Endothelial cell of umbilical vein (primary cell): ENCODE measurements at regions not wholly inside any gene's neighbourhood (a gene's known extent, or its start where the extent isn't known, plus 50 kb on each side); places are given as distances from the start of the nearest gene placed in this dataset.

Experiments
- BruUV-seq: library from RNA; stranded (reverse); fragments of 400-500 nt; replicated peaks from 2 replicates; lab custom pipeline; 2021; lab: Mats Ljungman, UMichigan
- CTCF ChIA-PET: fragments of 300-600, 350-600 bp; sonication (Branson Sonifier 250); formaldehyde crosslinking; loops from one replicate; lab custom pipeline; 2021; ENCODE audit warnings: antibody characterized with exemption, inconsistent platforms; lab: Charles Lee
- POLR2A ChIA-PET: fragments of 300-600, 350-600 bp; sonication (Branson Sonifier 250); formaldehyde crosslinking; loops from one replicate; lab custom pipeline; 2021; ENCODE audit warnings: antibody characterized with exemption, inconsistent platforms; lab: Charles Lee
- DNase-seq: peaks from one replicate; pipeline ENCODE4 v3.0.0-alpha.2; 2011; ENCODE audit warnings: low read depth, low spot score
- FAIRE-seq: peaks from 2 replicates; lab custom pipeline; 2011; peaks lifted over from hg19 to GRCh38; lab: Jason Lieb, UNC
- H2AFZ ChIP-seq: 2 replicates; pipeline ENCODE4 v1.6.0; 2012; ENCODE audit warnings: low read depth, low read length, control low read depth, inconsistent platforms
- H3K27ac ChIP-seq: 2 replicates; pipeline ENCODE4 v1.5.1; 2011; ENCODE audit warnings: low read depth, mild to moderate bottlenecking, control low read depth, low read length, moderate library complexity; ENCODE audit not compliant: insufficient read depth
- H3K27me3 ChIP-seq, 2 experiments: 2 replicates each; pipeline versions ENCODE4 v1.6.0 to v1.6.1; 2011; ENCODE audit warnings: low read length in 2 of 2, mixed read lengths in 1 of 2; ENCODE audit not compliant: control insufficient read depth in 2 of 2, insufficient read depth in 2 of 2
- H3K36me3 ChIP-seq, 2 experiments: 2 replicates in 1 of 2; 3 replicates in 1 of 2; pipeline ENCODE4 v1.5.1; 2011; ENCODE audit warnings: low read length in 2 of 2, mild to moderate bottlenecking in 1 of 2, moderate library complexity in 1 of 2; ENCODE audit not compliant: control insufficient read depth in 2 of 2, insufficient read depth in 2 of 2; ENCODE audit errors: extremely low read depth in 1 of 2
- H3K4me1 ChIP-seq: 3 replicates; pipeline ENCODE4 v1.5.1; 2011; ENCODE audit warnings: mild to moderate bottlenecking, low read length; ENCODE audit not compliant: control insufficient read depth, insufficient read depth; ENCODE audit errors: extremely low read depth
- H3K4me2 ChIP-seq: 2 replicates; pipeline ENCODE4 v1.6.1; 2011; ENCODE audit warnings: low read length, control low read depth, mixed read lengths; ENCODE audit not compliant: insufficient read depth
- H3K4me3 ChIP-seq, 3 experiments: fragments of 200-600 bp in 1 of 3; sonication (generic), shearing (Covaris generic) in 1 of 3; replicated peaks in 1 of 3; 2 replicates each; pipeline ENCODE4 v1.5.1; 2011 to 2016; ENCODE audit warnings: control low read depth in 3 of 3, low read length in 3 of 3, mild to moderate bottlenecking in 2 of 3, inconsistent platforms in 1 of 3, low read depth in 1 of 3, moderate library complexity in 1 of 3; ENCODE audit not compliant: insufficient read depth in 1 of 3
- H3K79me2 ChIP-seq: 2 replicates; pipeline ENCODE4 v1.6.0; 2012; ENCODE audit warnings: low read length, inconsistent platforms; ENCODE audit not compliant: control insufficient read depth, insufficient read depth
- H3K9ac ChIP-seq: replicated peaks from 2 replicates; pipeline ENCODE3; 2011; ENCODE audit warnings: low read length, control low read depth; ENCODE audit not compliant: insufficient read depth; ENCODE audit errors: extremely low read depth
- H3K9me1 ChIP-seq: replicated peaks from 3 replicates; pipeline ENCODE4 v1.6.0; 2011; ENCODE audit warnings: mild to moderate bottlenecking, low read length; ENCODE audit not compliant: control insufficient read depth, insufficient read depth; ENCODE audit errors: extremely low read depth
- H3K9me3 ChIP-seq: replicated peaks from 2 replicates; pipeline ENCODE4 v1.5.1; 2012; ENCODE audit warnings: low read length, inconsistent platforms; ENCODE audit not compliant: control insufficient read depth, insufficient read depth
- H4K20me1 ChIP-seq: replicated peaks from 2 replicates; pipeline ENCODE3; 2011; ENCODE audit warnings: mild to moderate bottlenecking, low read length; ENCODE audit not compliant: control insufficient read depth, insufficient read depth; ENCODE audit errors: extremely low read depth
- CTCF ChIP-seq, 2 donors: IDR thresholded peaks; 1 replicate in 1 of 2; 2 replicates in 1 of 2; pipeline ENCODE4 v1.5.1; 2011; ENCODE audit warnings: low read length in 2 of 2, mild to moderate bottlenecking in 2 of 2, moderate library complexity in 2 of 2, control low read depth in 1 of 2, inconsistent platforms in 1 of 2, low read depth in 1 of 2; ENCODE audit not compliant: insufficient read depth in 1 of 2; ENCODE audit errors: extremely low read depth in 1 of 2
- EZH2 ChIP-seq: IDR thresholded peaks from 2 replicates; pipeline ENCODE4 v1.6.1; 2012; ENCODE audit warnings: borderline replicate concordance, low read depth, mild to moderate bottlenecking, moderate library complexity, low read length, inconsistent platforms; ENCODE audit not compliant: severe bottlenecking
- FOS ChIP-seq: IDR thresholded peaks from 2 replicates; pipeline ENCODE4 v1.6.1; 2011; ENCODE audit warnings: mild to moderate bottlenecking, low read length, moderate library complexity, borderline replicate concordance; ENCODE audit not compliant: insufficient read depth
- GATA2 ChIP-seq: IDR thresholded peaks from 2 replicates; pipeline ENCODE4 v1.7.0; 2011; ENCODE audit warnings: low read depth, mild to moderate bottlenecking, moderate library complexity, mixed read lengths, low read length; ENCODE audit not compliant: insufficient read length, insufficient read depth
- JUN ChIP-seq: IDR thresholded peaks from 2 replicates; pipeline ENCODE4 v1.6.1; 2011; ENCODE audit warnings: borderline replicate concordance, low read depth; ENCODE audit not compliant: insufficient read length, insufficient read depth
- MAX ChIP-seq: IDR thresholded peaks from 2 replicates; pipeline ENCODE4 v1.6.1; 2011; ENCODE audit not compliant: insufficient read depth, insufficient read length
- MYC ChIP-seq: IDR thresholded peaks from one replicate; pipeline ENCODE4 v1.6.1; 2011; ENCODE audit warnings: mild to moderate bottlenecking, low read depth, low read length
- POLR2A ChIP-seq: IDR thresholded peaks from 2 replicates; pipeline ENCODE4 v1.6.1; 2012; ENCODE audit warnings: low read depth, mild to moderate bottlenecking, control low read depth, low read length
- POLR2AphosphoS5 ChIP-seq: IDR thresholded peaks from 2 replicates; pipeline ENCODE4 v1.6.1; 2012; ENCODE audit warnings: low read depth, mild to moderate bottlenecking, control low read depth, low read length, moderate library complexity; ENCODE audit not compliant: insufficient read depth
- dilution Hi-C: fragments of 300-500 bp; cut with MboI; formaldehyde crosslinking; loops from one replicate; pipeline ENCODE4 v1.15.0; 2019; ENCODE audit warnings: low sequenced_read_pairs; ENCODE audit not compliant: extremely low pct_ligation_motif_present
- intact Hi-C: fragments of 100-400 bp; cut with micrococcal nuclease; formaldehyde crosslinking; loops from one replicate; pipeline ENCODE4 v1.10.0; 2022

GRCh38 chr6:144920391-144920961 lies 635.3 kb downstream of the UTRN start:
- FAIRE-seq = no peak
- TF ChIP-seq JUN (no peak), CTCF (IDR thresholded peaks at IDR 0.05; ENCODE audit: extremely low read depth in 1 of 2, insufficient read depth in 1 of 2, low read depth in 1 of 2, low read length in 2 of 2) (no peak), EZH2 (no peak), FOS (no peak), MAX (no peak), POLR2A (no peak), POLR2AphosphoS5 (no peak), MYC (no peak), GATA2 (no peak)
- no peaks in the 10 kb centered on the region for H4K20me1 ChIP-seq
- no peaks in the 10 kb centered on the region for H3K9me3 ChIP-seq
- no peak for DNase-seq
- no peak overlapping the region for H3K27ac ChIP-seq
- no peak overlapping the region for H3K9ac ChIP-seq
- dilution Hi-C loops = no loop called here
- intact Hi-C loops = no loop called here
- H3K4me2 ChIP-seq = no peak overlapping the region
- H3K36me3 ChIP-seq = no peaks in the 10 kb centered on the region
- no peak overlapping the region for H3K4me3 ChIP-seq
- no peaks in the 10 kb centered on the region for H3K9me1 ChIP-seq
- H3K27me3 ChIP-seq = peaks cover 0 to 1% of the 10 kb centered on the region in 2 experiments
- no peaks in the 10 kb centered on the region for H3K4me1 ChIP-seq
- H2AFZ ChIP-seq = no peak overlapping the region
- BruUV-seq = no TSS peak
- POLR2A ChIA-PET = no interaction called here
- H3K79me2 ChIP-seq = no peaks in the 10 kb centered on the region
- CTCF ChIA-PET = no interaction called here
